Stimulated activated naive CD8-positive, alpha-beta T cell treated with anti-CD3 and anti-CD28 coated beads, Interleukin-15, Interleukin-2, amounts not matched to agents 100 U/mL and 50 U/mL, for 24 hours (primary cell): ENCODE measurements at regions not wholly inside any gene's neighbourhood (a gene's known extent, or its start where the extent isn't known, plus 50 kb on each side); places are given as distances from the start of the nearest gene placed in this dataset.

ENCODE experiments used
- ATAC-seq: fragments of 150-1000 bp; cut with Tn5 transposase; one replicate; pipeline ENCODE4 v1.10.0; 2021
- DNase-seq: peaks from one replicate; pipeline ENCODE4 v3.0.0; 2021

DNA sequence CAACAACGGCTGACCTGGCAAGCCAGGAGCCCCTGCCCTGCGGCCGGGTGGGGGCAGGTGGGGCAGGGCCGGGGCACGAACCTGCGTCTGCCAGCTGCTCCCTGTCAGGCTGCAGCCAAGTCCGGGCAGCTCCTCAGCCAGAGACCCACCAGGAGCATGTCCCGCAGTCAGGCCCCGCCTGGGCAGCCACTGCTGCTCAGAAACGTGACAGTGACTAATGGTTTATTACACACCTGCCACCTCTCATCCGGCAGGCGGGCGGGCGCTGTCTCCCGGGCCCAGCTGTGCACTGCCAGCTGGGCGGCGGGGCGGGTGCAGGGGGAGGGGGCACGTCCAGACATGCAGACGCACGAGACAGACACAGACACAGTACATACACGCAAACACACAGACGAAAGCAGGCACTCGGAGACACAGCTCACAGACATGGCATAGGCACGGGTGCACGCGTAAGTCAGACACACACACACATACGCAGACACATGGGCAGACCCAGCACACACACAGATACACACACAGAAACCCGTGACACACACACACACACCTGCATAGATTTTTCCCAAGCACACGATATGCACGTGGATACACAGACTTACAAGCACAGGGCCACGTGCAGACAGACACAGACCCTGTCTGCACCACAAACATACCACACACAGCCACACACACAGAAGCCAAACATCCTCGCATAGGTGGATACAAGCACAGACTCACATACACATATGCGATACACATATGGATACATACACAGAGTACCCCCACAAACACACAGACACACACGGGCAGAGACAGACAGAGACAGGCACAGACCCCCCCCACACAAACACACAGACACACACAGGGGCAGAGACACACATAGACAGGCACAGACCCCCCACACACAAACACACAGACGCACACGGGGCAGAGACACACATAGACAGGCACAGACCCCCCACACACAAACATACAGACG lies 248.3 kb upstream of the CIBAR2 start:
- no peak for DNase-seq
- ATAC-seq: no peak

- ATAC-seq (no peak), DNase-seq (no peak)
These were observed 249.3 kb upstream of the CIBAR2 start for GRCh38 chr16:85361441-85362118.

DNA sequence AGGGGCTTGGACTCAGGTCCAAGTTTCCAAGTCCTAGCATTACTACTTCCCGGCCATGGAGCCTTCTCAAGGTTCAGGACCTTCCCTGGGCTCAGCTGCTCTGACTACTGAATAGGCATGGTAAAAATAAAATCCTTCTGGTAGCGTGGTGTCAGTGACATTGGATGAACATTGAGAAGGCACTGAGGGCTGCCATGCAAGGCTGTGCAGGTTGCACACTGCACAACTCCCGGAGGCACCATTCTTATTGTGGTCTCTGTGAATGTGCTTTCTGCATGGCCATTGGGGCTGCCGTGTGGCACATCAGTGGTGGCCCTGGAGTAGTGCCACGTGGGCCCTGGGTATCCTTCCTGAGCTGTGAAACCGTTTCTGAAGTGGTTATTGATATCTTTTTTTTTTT lies 250.2 kb upstream of the CIBAR2 start:
- DNase-seq: no peak

DNA sequence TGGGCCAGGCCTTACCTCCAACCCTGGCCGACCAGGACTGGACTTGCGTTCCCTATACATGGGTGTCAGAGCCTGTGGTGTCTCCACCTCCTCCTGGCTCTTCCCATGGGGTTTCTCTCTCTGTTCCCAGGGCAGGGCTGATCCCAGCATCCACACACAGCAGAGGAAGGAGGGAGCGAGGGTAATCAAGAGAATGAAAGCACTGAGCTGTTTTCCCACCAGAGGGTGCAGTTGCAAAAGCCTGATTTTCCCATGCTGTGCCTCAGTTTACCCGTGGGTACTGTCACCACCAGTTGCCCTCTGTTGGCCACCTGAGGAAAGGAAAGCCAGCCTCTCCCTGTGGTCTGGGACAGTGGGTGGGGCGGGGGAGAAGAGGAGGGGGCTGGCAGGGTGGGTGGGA lies 249.7 kb upstream of the GSE1 start:
- DNase-seq (no peak), ATAC-seq (no peak)

More for the DNA sequence above, 250.2 kb upstream of the CIBAR2 start:
- ATAC-seq: no peak

- DNase-seq (no peak), ATAC-seq (no peak)
These were observed 249.2 kb upstream of the GSE1 start for GRCh38 chr16:85363881-85364280.

GRCh38 chr16:85364323-85365040 lies 248.6 kb upstream of the GSE1 start:
- ATAC-seq: no peak
- DNase-seq: no peak

GRCh38 chr16:85365120-85365519 lies 248.0 kb upstream of the GSE1 start:
- DNase-seq: no peak
- ATAC-seq: no peak

DNA sequence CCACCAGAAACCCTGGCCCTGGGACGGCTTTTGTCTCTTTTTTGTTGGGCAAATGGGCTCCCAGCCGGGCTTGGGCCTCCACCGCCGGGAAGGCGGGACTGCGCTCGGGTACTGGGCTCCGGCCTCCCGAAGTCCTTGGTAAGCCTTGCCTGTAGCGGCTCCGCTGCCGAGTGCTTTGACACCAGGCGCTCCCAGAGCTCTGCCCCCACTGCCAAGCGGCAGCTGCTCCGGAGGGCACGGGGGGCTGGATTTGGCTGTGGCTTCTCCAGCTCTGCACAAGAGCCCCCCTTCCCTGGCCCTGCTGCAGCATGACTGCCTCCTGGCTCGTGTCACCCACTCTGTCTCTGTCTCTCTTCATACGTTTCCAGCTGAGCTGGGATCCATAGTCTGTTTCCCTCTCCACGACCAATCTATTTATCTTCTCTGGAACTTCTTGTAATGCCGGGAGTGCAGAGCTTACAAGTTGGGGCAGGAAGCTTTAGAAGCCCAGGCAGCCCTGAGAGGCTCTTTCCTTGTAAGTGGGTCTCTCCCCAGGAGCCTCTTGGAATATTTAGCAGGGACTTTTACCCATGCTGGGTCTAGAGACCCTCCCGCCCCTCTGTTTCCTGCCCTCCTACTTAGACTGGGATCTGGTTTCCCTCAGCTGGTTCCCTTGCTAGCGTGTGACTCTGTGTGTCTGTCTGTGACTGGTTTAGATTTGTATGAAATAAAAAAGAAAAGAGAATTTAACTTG lies 246.9 kb upstream of the GSE1 start:
- DNase-seq (no peak), ATAC-seq (no peak)

- DNase-seq (no peak), ATAC-seq (no peak)
These were observed 245.6 kb upstream of the GSE1 start for GRCh38 chr16:85367485-85367884.

DNA sequence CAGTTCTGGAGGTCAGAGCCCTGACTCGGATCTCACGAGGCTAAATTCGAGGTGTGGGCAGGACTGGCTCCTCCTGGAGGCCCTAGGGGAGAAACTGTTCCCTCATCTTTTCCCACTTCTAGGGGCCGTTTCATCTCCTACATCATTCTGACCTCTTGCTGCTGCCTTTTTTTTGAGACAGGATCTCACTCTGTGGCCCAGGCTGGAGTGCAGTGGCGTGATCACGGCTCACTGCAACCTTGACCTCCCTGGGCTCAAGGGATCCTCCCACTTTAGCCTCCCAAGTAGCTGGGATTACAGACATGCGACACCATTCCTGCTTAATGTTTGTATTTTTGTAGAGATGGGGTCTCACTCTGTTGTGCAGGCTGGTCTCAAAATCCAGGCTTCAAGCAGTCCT lies 244.1 kb upstream of the GSE1 start:
- DNase-seq (no peak), ATAC-seq (no peak)

DNA sequence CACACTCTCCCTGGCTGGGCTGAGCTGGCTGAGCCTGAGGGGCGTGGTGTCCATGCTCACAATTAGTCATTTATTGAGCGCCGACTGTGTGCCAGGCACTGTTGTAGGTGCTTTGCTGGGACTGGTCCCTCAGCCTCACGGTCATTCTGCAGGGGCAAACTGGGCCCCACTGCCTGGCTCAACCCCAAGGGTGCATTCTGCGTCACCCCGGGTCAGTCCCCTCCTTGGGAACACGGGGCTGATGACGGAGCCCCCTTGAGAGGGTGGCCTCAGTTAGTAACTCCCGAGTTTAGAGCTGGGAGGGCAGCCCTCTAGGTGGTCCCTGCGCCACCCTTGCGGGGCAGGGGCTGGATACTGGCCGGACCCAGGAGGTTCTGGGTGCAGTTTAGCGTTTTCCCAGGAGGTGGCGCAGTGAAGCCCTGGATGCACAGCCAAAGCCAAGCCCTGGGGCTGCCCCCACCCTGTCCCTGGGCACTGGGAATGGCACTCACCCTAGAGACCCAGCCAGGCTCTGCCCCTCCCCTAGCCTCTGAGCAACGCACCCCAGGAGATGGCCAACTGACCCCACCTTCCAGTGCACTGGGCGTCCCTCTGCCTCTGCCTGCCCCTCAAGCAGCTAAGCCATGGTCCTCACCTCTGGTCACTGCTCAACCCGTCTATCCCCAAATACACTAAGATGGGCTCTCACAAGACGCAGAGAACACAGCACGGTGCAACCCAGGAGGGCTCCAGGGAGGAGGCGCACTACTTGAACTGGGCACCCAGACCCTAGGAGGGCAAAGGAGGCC lies 243.2 kb upstream of the GSE1 start:
- ATAC-seq: peak; percentile 33
- peak; percentile 69 for DNase-seq

GRCh38 chr16:85370543-85370880 lies 242.6 kb upstream of the GSE1 start:
- ATAC-seq (no peak), DNase-seq (no peak)

GRCh38 chr16:85370881-85371651 lies 242.1 kb upstream of the GSE1 start:
- ATAC-seq (no peak), DNase-seq (no peak)

GRCh38 chr16:85371948-85372347 lies 241.2 kb upstream of the GSE1 start:
- DNase-seq (no peak), ATAC-seq (no peak)

- peak; percentile 51 for DNase-seq
- peak; percentile 78 for ATAC-seq
These were observed 240.3 kb upstream of the GSE1 start for GRCh38 chr16:85372627-85373372.

- DNase-seq: no peak
- no peak for ATAC-seq
These were observed 239.2 kb upstream of the GSE1 start for GRCh38 chr16:85373741-85374570.

DNA sequence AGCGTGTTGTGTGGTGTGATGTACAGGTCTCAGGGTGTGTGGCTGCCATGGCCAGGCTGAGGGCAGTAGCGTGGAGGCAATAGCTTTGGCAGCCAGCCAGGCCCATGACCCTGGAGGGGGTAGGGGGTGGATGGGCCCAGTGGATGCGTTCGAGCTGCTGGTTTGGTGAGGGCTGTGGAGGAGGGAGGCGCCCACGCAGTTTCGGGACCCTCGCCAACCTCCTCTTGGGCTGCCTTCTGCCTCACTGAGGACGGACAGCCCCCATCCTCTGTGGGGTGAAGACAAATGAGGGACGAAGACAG lies 238.6 kb upstream of the GSE1 start:
- DNase-seq: no peak
- no peak for ATAC-seq

- ATAC-seq (no peak), DNase-seq (no peak)
These were observed 237.8 kb upstream of the GSE1 start for GRCh38 chr16:85375282-85375681.
